HG03097 (cell line): ENCODE measurements at regions not wholly inside any gene's neighbourhood (a gene's known extent, or its start where the extent isn't known, plus 50 kb on each side); places are given as distances from the start of the nearest gene placed in this dataset.

Source experiments
- ATAC-seq: cut with Tn5 transposase; IDR thresholded peaks from one replicate; pipeline ENCODE4 v1.9.1; 2021; ENCODE audit not compliant: unreplicated experiment, low FRiP score

DNA sequence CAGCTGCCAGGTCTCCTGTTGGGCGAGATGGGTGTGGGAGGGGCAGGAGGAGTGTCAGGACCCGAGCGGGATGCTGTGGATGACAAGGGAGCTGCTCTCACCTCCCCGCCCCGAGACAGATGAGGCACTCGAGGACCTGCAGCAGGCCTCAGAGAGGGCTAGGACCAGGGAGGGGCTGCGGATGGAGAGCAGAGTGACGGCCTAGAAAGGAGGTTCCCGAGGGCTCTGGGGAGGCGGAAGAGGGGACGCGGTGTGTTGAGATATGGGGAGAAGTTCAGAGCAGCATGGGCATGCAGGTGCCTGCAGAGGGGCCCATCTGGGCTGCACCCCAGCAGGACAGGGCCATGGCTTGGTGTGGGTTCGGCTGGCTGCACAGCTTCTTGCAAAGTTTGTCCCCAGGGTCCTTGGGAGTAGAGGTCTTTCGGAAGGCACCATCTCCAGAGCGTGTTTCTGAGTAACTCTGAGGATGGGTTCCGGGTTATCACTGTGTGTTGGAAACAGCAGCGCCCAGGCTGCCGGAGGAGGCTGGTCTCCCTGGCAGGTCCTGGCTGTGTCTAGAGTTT lies 104.6 kb downstream of the PAX1 start:
- no peak for ATAC-seq

DNA sequence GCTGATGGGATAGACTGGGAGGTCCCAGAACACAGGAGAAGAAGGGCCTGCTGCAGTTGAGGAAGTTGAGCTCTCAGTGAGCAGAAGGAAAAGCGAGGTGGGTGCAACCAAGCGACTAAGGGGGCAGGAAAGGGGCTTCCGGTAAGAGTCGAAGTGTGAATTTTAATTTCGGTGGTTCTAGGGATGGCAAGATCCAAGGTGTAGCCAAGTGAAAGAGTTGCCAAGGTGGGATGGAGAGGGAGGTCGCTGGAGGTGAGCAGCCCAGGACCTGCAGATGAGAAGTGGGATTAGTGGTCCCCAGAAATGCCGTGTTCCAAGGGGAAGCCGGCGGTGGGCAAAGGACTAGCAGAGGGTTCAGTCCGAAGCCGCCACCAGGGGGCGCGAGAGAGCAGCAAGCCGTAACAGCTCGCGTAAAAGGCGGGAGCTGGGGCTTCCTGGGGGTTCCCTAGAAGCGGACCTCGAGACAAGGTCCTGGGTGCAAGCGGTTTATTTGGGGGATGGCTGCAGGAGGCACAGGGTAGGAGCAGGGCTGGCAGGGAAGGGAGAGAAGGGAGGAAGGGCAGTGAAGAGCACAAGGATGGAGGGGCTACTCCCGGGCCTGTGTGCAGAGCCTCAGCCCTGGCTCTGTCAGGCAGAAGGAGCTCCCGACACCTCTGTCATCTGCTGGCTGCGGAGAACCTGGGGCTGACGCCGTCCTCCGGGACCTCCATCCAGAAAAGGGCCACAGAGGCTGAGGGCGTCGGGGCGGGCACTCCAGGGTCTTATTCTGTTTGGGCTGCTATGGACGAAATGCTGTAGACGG lies 103.6 kb downstream of the PAX1 start:
- ATAC-seq, result no peak

DNA sequence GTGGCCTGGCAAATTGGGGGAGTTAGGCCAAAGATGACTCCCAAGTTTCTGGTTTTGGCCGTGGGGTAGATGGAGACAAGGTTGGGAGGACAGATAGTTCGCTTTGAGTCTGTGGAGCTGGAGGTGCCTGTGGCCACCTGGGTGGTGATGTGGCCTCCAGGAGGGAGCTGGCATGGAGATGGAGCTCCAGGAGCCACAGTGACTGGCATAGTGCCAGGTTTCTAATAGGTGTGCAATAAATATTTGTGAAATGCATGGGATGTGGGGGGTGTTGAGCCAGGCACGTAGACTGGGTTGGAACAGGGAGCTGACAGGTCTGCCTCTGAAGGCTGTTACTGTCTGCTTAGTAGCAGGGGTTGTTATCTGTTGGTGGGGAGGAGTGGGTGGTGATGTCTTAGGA lies 102.7 kb downstream of the PAX1 start:
- ATAC-seq, result no peak

DNA sequence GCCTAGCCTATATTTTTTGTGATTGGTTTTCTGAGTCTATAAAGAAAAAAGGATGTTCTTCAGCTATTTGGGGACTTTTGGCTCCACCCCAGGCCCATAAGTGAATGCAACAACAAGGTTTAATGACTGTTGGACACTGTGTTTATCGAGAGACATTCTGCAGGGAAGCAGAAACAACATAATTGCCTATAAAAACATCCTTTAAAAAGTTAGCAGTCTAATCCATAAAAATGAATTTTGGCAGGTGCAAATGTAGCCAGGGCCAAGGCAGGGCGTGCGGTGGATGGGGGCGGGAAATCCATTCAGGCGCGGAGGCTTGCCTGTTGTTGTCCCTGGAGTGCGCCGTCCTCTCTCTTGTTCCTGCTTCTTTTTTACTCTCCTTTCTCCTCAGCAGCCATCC lies 99.3 kb downstream of the PAX1 start:
- ATAC-seq, result no peak

DNA sequence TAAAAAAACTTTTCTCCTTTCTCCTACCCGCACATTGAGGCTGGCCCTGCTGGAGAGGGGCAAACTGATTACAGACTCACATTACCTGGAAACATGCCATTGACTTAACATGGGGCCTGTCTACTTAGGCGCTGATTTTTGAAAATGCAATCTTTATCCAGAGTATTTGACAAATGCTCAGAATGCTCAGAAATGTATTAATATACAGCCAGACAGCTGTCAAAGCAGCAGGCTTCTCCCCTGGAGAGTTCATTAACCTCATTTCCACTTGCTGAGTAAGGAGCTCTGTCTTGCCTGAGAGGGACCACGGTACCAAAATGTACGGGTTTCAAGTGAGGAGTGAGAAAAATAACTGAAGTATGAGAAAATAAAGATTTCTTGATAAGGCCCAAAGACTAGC lies 95.7 kb downstream of the PAX1 start:
- no peak for ATAC-seq

DNA sequence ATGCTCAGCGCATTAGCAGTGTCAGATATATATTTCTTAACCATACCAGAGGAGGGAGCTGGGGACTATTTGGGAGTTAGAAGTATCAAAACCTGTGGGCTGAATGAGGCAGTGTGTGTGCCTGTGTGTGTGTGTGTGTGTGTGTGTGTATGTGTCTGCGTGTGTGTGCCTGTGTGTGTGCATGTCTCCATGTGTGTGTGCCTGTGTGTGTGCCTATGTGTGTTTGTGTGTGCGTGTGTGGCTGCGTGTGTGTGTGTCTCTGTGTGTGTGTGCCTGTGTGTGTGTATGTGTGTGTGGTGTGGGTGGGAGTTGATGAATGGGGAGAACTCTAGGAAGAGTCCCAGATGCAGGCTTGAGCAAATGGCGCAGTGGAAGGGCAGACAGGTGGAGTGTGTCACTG lies 92.9 kb downstream of the PAX1 start:
- ATAC-seq, result no peak

DNA sequence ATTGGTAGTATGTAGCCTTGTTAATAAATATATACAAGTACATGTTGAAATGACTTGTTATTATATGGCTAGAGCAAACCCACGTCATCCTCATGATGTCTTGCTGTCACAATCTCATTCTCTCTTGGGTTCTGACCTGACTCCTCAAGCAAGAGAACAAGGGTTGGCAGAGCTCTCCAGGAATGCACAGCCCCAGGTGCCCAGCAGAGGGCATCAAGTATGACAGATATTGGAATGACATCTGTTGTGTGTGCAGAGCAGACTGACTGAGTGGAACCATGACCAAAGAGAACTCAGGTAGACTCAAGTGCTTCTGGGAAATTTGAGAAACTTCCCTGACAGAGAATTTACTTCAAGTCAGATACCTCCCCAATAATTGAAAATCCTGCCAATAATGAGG lies 90.6 kb downstream of the PAX1 start:
- no peak for ATAC-seq

DNA sequence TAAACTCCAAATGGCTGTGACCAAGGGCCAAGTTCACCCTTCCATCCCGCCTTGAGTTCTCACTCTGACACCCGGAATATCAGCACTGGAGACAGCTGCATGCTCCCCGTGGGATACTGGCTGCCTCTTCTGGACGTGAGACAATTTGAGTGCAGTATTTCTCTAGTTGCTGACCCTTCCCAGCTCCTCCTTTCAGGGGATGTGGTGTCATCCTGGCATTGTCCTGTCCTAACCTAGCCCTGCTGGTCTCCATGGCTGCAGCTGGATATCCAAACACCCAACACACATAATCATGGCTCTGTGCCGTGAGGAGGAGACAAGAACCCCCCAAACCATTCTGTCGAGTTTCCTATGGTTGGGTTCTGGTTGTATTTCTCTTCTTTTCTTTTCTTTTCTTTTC lies 82.6 kb downstream of the PAX1 start:
- no peak for ATAC-seq

DNA sequence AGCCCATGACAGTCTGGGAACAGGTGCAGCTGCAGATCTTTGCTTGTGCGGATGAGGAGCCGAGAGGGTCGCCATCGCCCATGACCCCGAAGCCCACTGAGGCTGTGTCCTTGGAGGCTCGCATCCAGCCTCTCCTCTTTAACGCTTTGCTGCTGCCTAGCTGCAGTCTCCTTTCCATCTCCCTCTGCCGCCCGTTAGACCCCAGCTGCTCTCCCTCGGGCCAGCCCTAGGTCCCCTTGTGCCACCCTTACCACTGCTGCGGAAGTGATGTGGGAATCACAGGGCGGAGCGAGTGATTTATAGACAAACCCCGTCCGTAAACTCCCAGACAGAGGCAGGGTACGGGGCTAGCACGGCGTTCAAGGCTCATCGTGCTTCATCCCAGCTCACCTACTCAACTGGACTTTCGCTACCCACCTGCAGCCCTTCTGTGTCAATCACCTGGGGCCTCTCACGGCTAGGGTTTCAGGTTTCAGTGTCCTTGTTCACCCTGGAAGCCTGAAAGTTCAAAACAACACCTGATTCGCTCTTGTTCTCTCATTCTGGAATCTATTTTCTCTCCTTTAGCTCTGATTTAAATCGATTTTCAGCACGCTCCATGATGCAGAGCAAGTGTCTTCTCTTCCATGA lies 76.1 kb downstream of the PAX1 start:
- ATAC-seq, result no peak

DNA sequence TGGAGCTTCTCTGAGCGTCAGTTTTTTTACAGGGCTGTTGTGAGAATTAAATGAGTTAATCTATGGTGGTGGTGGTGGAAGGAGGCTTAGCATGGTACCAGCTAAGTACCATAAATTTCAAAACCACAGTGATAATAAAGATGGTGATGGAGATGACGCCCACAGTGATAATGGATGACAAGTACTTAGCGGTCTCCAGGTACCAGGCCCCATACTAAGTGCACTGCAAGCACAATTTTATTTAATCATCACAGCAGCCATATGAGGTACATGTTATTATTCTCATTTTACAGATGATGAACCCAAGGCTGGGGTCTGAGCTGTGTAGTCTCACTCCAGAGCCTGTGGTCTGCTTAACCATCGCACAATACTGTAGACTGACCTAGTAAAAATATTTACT lies 75.1 kb downstream of the PAX1 start:
- no peak for ATAC-seq
